Activated T-cell treated with anti-CD3 and anti-CD28 coated beads, Interleukin-2, amount 50 U/mL, for 72 hours (primary cell): ENCODE measurements at regions not wholly inside any gene's neighbourhood (a gene's known extent, or its start where the extent isn't known, plus 50 kb on each side); places are given as distances from the start of the nearest gene placed in this dataset.

Experiments used
- ATAC-seq, 2 donors: fragments of 150-1000 bp; cut with Tn5 transposase; replicated peaks in 1 of 2; 2 replicates each; pipeline ENCODE4 v1.10.0; 2021; ENCODE audit warnings: moderate library complexity in 2 of 2, mild to moderate bottlenecking in 1 of 2
- DNase-seq, 2 donors: peaks; one replicate each; pipeline ENCODE4 v3.0.0; 2021 to 2022; ENCODE audit warnings: mixed read lengths in 1 of 2
- H3K27ac Mint-ChIP-seq: one replicate; pipeline ENCODE4 v1.8.0; 2022; ENCODE audit warnings: mild to moderate bottlenecking, moderate library complexity, mixed read lengths
- H3K27me3 Mint-ChIP-seq: one replicate; pipeline ENCODE4 v1.8.0; 2022; ENCODE audit warnings: low read depth, mixed read lengths
- H3K36me3 Mint-ChIP-seq, 2 donors: one replicate each; pipeline ENCODE4 v1.8.0; 2022; ENCODE audit warnings: mixed read lengths in 2 of 2, mild to moderate bottlenecking in 1 of 2; ENCODE audit not compliant: insufficient read depth in 2 of 2
- H3K4me1 Mint-ChIP-seq: one replicate; pipeline ENCODE4 v1.8.0; 2022; ENCODE audit warnings: low read depth, mixed read lengths
- H3K4me3 Mint-ChIP-seq, 2 donors: one replicate each; pipeline ENCODE4 v1.8.0; 2022; ENCODE audit warnings: mild to moderate bottlenecking in 2 of 2, mixed read lengths in 2 of 2, moderate library complexity in 2 of 2
- H3K9me3 Mint-ChIP-seq, 2 donors: one replicate each; pipeline ENCODE4 v1.8.0; 2022; ENCODE audit warnings: mixed read lengths in 2 of 2

- H3K4me3 Mint-ChIP-seq = no peak overlapping the region
- H3K27me3 Mint-ChIP-seq = no peaks in the 10 kb centered on the region
- ATAC-seq (no peak), DNase-seq (no peak)
- no peak overlapping the region for H3K27ac Mint-ChIP-seq
- H3K4me1 Mint-ChIP-seq = peaks cover 12% of the 10 kb centered on the region
- no peaks in the 10 kb centered on the region for H3K9me3 Mint-ChIP-seq
- no peaks in the 10 kb centered on the region for H3K36me3 Mint-ChIP-seq
Observed at GRCh38 chr9:690517-691111, 150.9 kb upstream of the DMRT1 start.

DNA sequence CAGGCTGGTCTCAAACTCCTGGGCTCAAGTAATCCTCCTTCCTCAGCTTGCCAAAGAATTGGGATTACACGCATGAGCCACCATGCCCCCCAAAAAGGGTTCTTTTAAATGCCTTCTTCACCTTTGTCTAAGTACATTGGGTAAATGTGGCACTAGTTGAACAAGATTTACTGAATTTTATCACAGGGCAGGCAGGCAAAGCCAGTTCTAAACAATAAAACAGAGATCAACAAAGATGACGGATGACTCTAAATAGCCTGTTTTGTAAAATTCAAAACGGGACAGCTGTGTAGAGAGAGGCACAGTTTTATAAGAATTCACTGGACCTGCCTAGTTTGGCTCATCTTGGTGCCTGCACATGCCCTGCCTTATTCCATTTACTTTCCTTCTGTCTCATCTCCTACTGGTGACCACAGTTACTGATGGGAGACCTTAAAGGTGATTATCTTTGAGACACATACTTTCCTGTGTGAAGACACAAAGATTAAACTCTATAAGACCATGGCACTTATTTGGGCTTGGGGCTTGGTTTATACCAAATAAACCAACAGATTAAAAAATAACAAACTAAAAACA, 149.6 kb upstream of the DMRT1 start:
- DNase-seq = no peak
- H3K27ac Mint-ChIP-seq = no peak overlapping the region
- no peaks in the 10 kb centered on the region for H3K36me3 Mint-ChIP-seq

DNA sequence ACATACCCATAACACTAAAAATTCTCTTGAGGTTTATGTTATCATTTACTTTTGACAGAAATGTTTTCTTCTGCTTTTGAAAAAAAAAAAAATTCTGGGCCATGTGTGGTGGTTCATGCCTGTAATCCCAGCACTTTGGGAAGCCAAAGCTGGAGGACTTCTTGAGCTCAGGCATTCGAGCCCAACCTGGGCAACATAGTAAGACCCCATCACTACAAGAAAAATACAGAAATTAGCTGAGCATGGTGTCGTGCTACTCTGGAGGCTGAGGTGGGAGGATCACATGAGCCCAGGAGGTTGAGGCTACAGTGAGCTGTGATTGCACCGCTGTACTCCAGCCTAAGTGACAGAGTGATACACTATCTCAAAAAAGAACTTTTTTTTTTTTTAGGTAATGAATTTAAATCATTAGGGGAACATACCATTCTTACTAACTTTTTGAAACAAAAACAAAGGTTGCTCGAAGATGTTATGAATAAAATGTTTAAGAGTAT, 148.8 kb upstream of the DMRT1 start:
- no peak for DNase-seq
- H3K27ac Mint-ChIP-seq = no peak overlapping the region
- no peaks in the 10 kb centered on the region for H3K27me3 Mint-ChIP-seq
- no peak for ATAC-seq
- H3K36me3 Mint-ChIP-seq = no peaks in the 10 kb centered on the region
- H3K9me3 Mint-ChIP-seq = no peaks in the 10 kb centered on the region
- no peak overlapping the region for H3K4me3 Mint-ChIP-seq
- peaks cover 12% of the 10 kb centered on the region for H3K4me1 Mint-ChIP-seq

More for the DNA sequence above, 149.6 kb upstream of the DMRT1 start:
- no peak for ATAC-seq
- H3K9me3 Mint-ChIP-seq = no peaks in the 10 kb centered on the region
- H3K4me1 Mint-ChIP-seq = peaks cover 12% of the 10 kb centered on the region
- H3K4me3 Mint-ChIP-seq = no peak overlapping the region
- no peaks in the 10 kb centered on the region for H3K27me3 Mint-ChIP-seq

- H3K9me3 Mint-ChIP-seq = no peaks in the 10 kb centered on the region
- H3K27ac Mint-ChIP-seq = no peak overlapping the region
- H3K27me3 Mint-ChIP-seq = no peaks in the 10 kb centered on the region
- no peaks in the 10 kb centered on the region for H3K36me3 Mint-ChIP-seq
- ATAC-seq (no peak), DNase-seq (no peak)
- H3K4me1 Mint-ChIP-seq = peaks cover 12% of the 10 kb centered on the region
- H3K4me3 Mint-ChIP-seq = no peak overlapping the region
Observed at GRCh38 chr9:693201-694091, 148.1 kb upstream of the DMRT1 start.

DNA sequence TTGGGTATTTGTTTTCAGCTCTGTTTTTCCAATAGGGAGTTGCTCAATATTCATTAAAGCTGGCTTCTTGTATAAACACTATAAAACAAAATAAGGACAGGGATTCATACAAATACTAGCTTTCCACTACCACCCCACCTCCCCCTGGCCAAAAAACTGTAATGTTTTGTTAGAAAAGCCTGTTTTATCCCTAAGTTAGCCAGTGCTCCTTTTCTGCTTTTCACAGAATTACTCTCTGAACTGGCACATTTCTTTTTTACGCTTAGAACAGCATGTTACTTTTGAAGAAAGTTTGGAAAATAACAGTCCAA, 147.4 kb upstream of the DMRT1 start:
- ATAC-seq (no peak), DNase-seq (no peak)
- no peaks in the 10 kb centered on the region for H3K27me3 Mint-ChIP-seq
- H3K36me3 Mint-ChIP-seq = no peaks in the 10 kb centered on the region
- H3K27ac Mint-ChIP-seq = no peak overlapping the region
- H3K9me3 Mint-ChIP-seq = no peaks in the 10 kb centered on the region
- no peak overlapping the region for H3K4me3 Mint-ChIP-seq
- H3K4me1 Mint-ChIP-seq = peaks cover 12% of the 10 kb centered on the region

GRCh38 chr9:694403-695154, 146.9 kb upstream of the DMRT1 start:
- DNase-seq (no peak), ATAC-seq (no peak)
- H3K4me3 Mint-ChIP-seq = no peak overlapping the region
- peaks cover 12% of the 10 kb centered on the region for H3K4me1 Mint-ChIP-seq
- H3K9me3 Mint-ChIP-seq = no peaks in the 10 kb centered on the region
- H3K36me3 Mint-ChIP-seq = no peaks in the 10 kb centered on the region
- H3K27ac Mint-ChIP-seq = no peak overlapping the region
- no peaks in the 10 kb centered on the region for H3K27me3 Mint-ChIP-seq

- Mint-ChIP-seq H3K27me3 (no peaks in the 10 kb centered on the region), H3K36me3 (no peaks in the 10 kb centered on the region), H3K4me3 (no peak overlapping the region), H3K27ac (no peak overlapping the region), H3K9me3 (no peaks in the 10 kb centered on the region), H3K4me1 (peaks cover 12% of the 10 kb centered on the region)
- ATAC-seq (no peak), DNase-seq (no peak)
Observed at GRCh38 chr9:695252-695651, 146.2 kb upstream of the DMRT1 start.

GRCh38 chr9:696332-697323, 144.9 kb upstream of the DMRT1 start:
- no peak overlapping the region for H3K27ac Mint-ChIP-seq
- no peak for ATAC-seq
- no peaks in the 10 kb centered on the region for H3K27me3 Mint-ChIP-seq
- H3K9me3 Mint-ChIP-seq = no peaks in the 10 kb centered on the region
- no peaks in the 10 kb centered on the region for H3K36me3 Mint-ChIP-seq
- peaks cover 12% of the 10 kb centered on the region for H3K4me1 Mint-ChIP-seq
- DNase-seq = no peak
- no peak overlapping the region for H3K4me3 Mint-ChIP-seq

DNA sequence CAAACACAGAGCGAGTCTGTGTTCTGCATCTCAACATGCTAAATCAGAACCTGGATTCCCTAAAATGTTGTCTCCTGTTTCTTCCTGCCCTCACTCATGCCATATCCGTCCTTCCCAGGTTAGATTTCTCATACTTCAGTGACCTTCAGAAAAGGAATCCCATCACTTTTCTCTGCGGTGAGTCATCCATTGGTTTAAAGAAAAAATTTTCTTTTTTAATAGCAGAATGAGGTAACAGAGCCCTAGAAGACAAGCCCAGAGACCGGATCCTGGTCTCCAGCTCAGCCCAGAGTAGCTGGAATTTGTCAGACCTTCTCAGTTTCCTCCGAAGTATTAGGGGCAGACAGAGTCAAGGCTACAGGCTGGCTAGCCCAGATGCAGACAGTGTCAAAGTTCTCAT, 143.2 kb upstream of the DMRT1 start:
- no peaks in the 10 kb centered on the region for H3K36me3 Mint-ChIP-seq
- ATAC-seq (no peak), DNase-seq (no peak)
- H3K27ac Mint-ChIP-seq = no peak overlapping the region
- H3K27me3 Mint-ChIP-seq = no peaks in the 10 kb centered on the region
- H3K4me3 Mint-ChIP-seq = no peak overlapping the region
- peaks cover 10% of the 10 kb centered on the region for H3K4me1 Mint-ChIP-seq
- no peaks in the 10 kb centered on the region for H3K9me3 Mint-ChIP-seq

GRCh38 chr9:698954-699353, 142.5 kb upstream of the DMRT1 start:
- H3K27ac Mint-ChIP-seq = no peak overlapping the region

DNA sequence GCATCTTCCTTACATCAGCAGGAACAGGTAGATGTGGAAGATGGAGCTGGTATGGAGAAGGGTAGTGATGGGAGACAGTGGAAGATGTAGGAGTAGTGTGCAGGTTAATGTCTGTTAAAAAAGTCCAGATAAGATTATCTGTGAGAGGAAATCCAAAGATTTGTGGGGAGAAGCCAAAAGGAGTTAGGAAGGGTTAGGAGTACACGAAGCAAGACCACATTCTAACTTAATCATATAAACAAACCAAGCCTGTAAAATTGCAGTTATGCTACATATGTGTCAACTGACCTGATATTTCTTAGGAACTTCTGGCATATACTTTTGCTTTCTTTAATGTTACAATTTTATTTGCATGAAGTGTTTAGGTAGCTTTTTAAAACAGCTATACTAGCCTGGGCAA, 142.1 kb upstream of the DMRT1 start:
- H3K4me1 Mint-ChIP-seq = peaks cover 2% of the 10 kb centered on the region
- no peaks in the 10 kb centered on the region for H3K27me3 Mint-ChIP-seq
- ATAC-seq (no peak), DNase-seq (no peak)
- no peak overlapping the region for H3K27ac Mint-ChIP-seq
- no peak overlapping the region for H3K4me3 Mint-ChIP-seq
- H3K9me3 Mint-ChIP-seq = no peaks in the 10 kb centered on the region
- H3K36me3 Mint-ChIP-seq = no peaks in the 10 kb centered on the region

More at GRCh38 chr9:698954-699353, 142.5 kb upstream of the DMRT1 start:
- Mint-ChIP-seq H3K36me3 (no peaks in the 10 kb centered on the region), H3K4me1 (peaks cover 5% of the 10 kb centered on the region), H3K4me3 (no peak overlapping the region), H3K9me3 (no peaks in the 10 kb centered on the region), H3K27me3 (no peaks in the 10 kb centered on the region)
- ATAC-seq = no peak
- DNase-seq = no peak
